Gastrocnemius medialis (tissue), 4 donors: ENCODE measurements at regions not wholly inside any gene's neighbourhood (a gene's known extent, or its start where the extent isn't known, plus 50 kb on each side); places are given as distances from the start of the nearest gene placed in this dataset.

Source experiments
- CTCF ChIP-seq, 5 experiments: fragments of 450-650 bp in 3 of 5; fragments of 200-600 bp in 2 of 5; sonication (generic) in 2 of 5; IDR thresholded peaks in 4 of 5; conservative IDR thresholded peaks in 1 of 5; 1 replicate in 4 of 5; 2 replicates in 1 of 5; pipeline ENCODE4 v1.5.1; 2016 to 2019; ENCODE audit warnings: antibody characterized with exemption in 5 of 5, mild to moderate bottlenecking in 3 of 5, moderate library complexity in 3 of 5
- POLR2A ChIP-seq, 2 donors: fragments of 450-650 bp; IDR thresholded peaks; one replicate each; pipeline ENCODE4 v1.6.1; 2017; ENCODE audit warnings: antibody characterized with exemption in 2 of 2, mild to moderate bottlenecking in 2 of 2, moderate library complexity in 2 of 2

GRCh38 chr11:128194216-128194615 is 393.1 kb downstream of the ETS1 start:
- no peak for TF ChIP-seq CTCF (IDR thresholded peaks at IDR 0.05 in 4 of 5, conservative IDR thresholded peaks at IDR 0.05 in 1 of 5)
- TF ChIP-seq POLR2A (IDR thresholded peaks at IDR 0.05), result no peak
